Bronchial epithelial cell (primary cell): ENCODE measurements at regions not wholly inside any gene's neighbourhood (a gene's known extent, or its start where the extent isn't known, plus 50 kb on each side); places are given as distances from the start of the nearest gene placed in this dataset.

ENCODE experiments used
- DNase-seq: peaks from one replicate; pipeline ENCODE4 v3.0.0-alpha.2; 2010; ENCODE audit warnings: low read depth
- FAIRE-seq: peaks from 2 replicates; lab custom pipeline; 2011; peaks lifted over from hg19 to GRCh38; lab: Jason Lieb, UNC
- H3K27me3 ChIP-seq: 2 replicates; pipeline ENCODE4 v1.5.1; 2011; ENCODE audit warnings: low read length; ENCODE audit not compliant: control insufficient read depth, insufficient read depth
- H3K36me3 ChIP-seq: 2 replicates; pipeline ENCODE4 v1.5.1; 2011; ENCODE audit warnings: low read length; ENCODE audit not compliant: control insufficient read depth, insufficient read depth
- H3K4me3 ChIP-seq: 2 replicates; pipeline ENCODE4 v1.5.1; 2011; ENCODE audit warnings: mild to moderate bottlenecking, low read depth, low read length, control low read depth
- TF ChIP-seq, protein P1 (sequence below): IDR thresholded peaks from 2 replicates; pipeline ENCODE4 v1.5.1; 2011; ENCODE audit warnings: mild to moderate bottlenecking, moderate library complexity, low read length, control low read depth, inconsistent platforms; ENCODE audit not compliant: insufficient read depth, severe bottlenecking

GRCh38 chr2:220509096-220509757, 881.8 kb downstream of the SLC4A3 start:
- TF ChIP-seq, protein P1, sequence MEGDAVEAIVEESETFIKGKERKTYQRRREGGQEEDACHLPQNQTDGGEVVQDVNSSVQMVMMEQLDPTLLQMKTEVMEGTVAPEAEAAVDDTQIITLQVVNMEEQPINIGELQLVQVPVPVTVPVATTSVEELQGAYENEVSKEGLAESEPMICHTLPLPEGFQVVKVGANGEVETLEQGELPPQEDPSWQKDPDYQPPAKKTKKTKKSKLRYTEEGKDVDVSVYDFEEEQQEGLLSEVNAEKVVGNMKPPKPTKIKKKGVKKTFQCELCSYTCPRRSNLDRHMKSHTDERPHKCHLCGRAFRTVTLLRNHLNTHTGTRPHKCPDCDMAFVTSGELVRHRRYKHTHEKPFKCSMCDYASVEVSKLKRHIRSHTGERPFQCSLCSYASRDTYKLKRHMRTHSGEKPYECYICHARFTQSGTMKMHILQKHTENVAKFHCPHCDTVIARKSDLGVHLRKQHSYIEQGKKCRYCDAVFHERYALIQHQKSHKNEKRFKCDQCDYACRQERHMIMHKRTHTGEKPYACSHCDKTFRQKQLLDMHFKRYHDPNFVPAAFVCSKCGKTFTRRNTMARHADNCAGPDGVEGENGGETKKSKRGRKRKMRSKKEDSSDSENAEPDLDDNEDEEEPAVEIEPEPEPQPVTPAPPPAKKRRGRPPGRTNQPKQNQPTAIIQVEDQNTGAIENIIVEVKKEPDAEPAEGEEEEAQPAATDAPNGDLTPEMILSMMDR: no peak
- Histone ChIP-seq H3K27me3 (no peaks in the 10 kb centered on the region), H3K4me3 (no peak overlapping the region), H3K36me3 (no peaks in the 10 kb centered on the region)
- no peak for FAIRE-seq
- peak; percentile 29 for DNase-seq

GRCh38 chr2:220509966-220510365, 882.5 kb downstream of the SLC4A3 start:
- no peak overlapping the region for H3K4me3 ChIP-seq
- no peak for FAIRE-seq
- H3K27me3 ChIP-seq: no peaks in the 10 kb centered on the region
- TF ChIP-seq, protein P1: no peak
- DNase-seq: no peak
- no peaks in the 10 kb centered on the region for H3K36me3 ChIP-seq

DNA sequence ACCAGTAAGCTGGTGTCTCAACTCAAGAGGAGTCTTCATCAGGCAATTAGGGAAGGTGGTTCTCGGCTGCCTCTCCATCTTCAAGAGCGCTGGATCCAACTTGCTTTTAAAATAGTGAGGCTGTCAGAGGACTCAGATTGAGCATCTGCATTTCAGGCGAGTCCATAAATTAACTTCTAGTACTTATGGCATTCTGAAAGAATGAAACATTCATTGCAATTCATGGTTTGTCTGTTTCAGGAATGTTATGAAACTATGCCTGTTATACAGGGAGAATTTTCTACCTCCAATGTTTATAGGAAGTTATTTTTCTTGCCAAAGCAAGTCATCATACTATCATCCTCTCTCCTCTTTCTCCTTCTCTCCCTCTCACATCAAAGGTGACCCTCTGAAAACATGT, 883.2 kb downstream of the SLC4A3 start:
- TF ChIP-seq, protein P1: no peak
- H3K36me3 ChIP-seq: no peaks in the 10 kb centered on the region
- no peak for DNase-seq
- FAIRE-seq: no peak
- H3K4me3 ChIP-seq: no peak overlapping the region
- no peaks in the 10 kb centered on the region for H3K27me3 ChIP-seq

GRCh38 chr2:220512419-220512818, 885.0 kb downstream of the SLC4A3 start:
- Histone ChIP-seq H3K4me3 (no peak overlapping the region), H3K27me3 (no peaks in the 10 kb centered on the region), H3K36me3 (no peaks in the 10 kb centered on the region)
- FAIRE-seq: no peak
- TF ChIP-seq, protein P1: no peak
- peak; percentile 82 for DNase-seq

GRCh38 chr2:220513573-220514288, 886.3 kb downstream of the SLC4A3 start:
- TF ChIP-seq, protein P1: no peak

GRCh38 chr2:220521551-220521950, 894.1 kb downstream of the SLC4A3 start:
- FAIRE-seq (no peak), DNase-seq (no peak)
- Histone ChIP-seq H3K27me3 (no peaks in the 10 kb centered on the region), H3K36me3 (no peaks in the 10 kb centered on the region), H3K4me3 (no peak overlapping the region)
- TF ChIP-seq, protein P1: no peak

More at GRCh38 chr2:220513573-220514288, 886.3 kb downstream of the SLC4A3 start:
- DNase-seq (peak; percentile 78), FAIRE-seq (no peak)
- no peak overlapping the region for H3K4me3 ChIP-seq
- no peaks in the 10 kb centered on the region for H3K27me3 ChIP-seq
- H3K36me3 ChIP-seq: no peaks in the 10 kb centered on the region
